K562 (cell line): ENCODE measurements at regions not wholly inside any gene's neighbourhood (a gene's known extent, or its start where the extent isn't known, plus 50 kb on each side); places are given as distances from the start of the nearest gene placed in this dataset.

Experiments used
- ATAC-seq: fragments of 200-7000 bp; cut with Tn5 transposase; 3 replicates; pipeline ENCODE4 v1.9.1; 2020; ENCODE audit warnings: moderate library complexity
- BruUV-seq: library from RNA; stranded (reverse); fragments of 400-500 nt; replicated peaks from 2 replicates; lab custom pipeline; 2021; lab: Mats Ljungman, UMichigan
- CTCF ChIA-PET: fragments of 300-600 bp; formaldehyde crosslinking; extraction: SDS; loops from one replicate; lab custom pipeline; 2021; ENCODE audit warnings: low intra/inter-chr PET ratio; lab: Yijun Ruan, JAX
- POLR2A ChIA-PET: fragments of 300-600, 350-650 bp; sonication (Branson Sonifier 250); formaldehyde crosslinking; extraction: SDS; loops from one replicate; lab custom pipeline; 2021; ENCODE audit warnings: antibody characterized with exemption, inconsistent platforms; lab: Yijun Ruan, JAX
- DNase-seq, 4 experiments: peaks; one replicate each; pipeline versions ENCODE4 v3.0.0 to v3.0.0-alpha.2; 2011 to 2018; ENCODE audit warnings: low spot score in 3 of 4, mixed read lengths in 3 of 4; ENCODE audit errors: extremely low read depth in 1 of 4
- FAIRE-seq: peaks from 2 replicates; lab custom pipeline; 2011; peaks lifted over from hg19 to GRCh38; lab: Jason Lieb, UNC
- H2AFZ ChIP-seq: 2 replicates; pipeline ENCODE4 v1.6.0; 2011; ENCODE audit warnings: low read depth, low read length, control low read depth, inconsistent platforms
- H3K27ac ChIP-seq: fragments of 200-600 bp; 3 replicates; pipeline ENCODE4 v1.8.0; 2011; ENCODE audit warnings: low read depth, mild to moderate bottlenecking, control low read depth, inconsistent platforms, low read length, moderate library complexity, mixed read lengths; ENCODE audit errors: extremely low read depth
- H3K27me3 ChIP-seq, 2 experiments: fragments of 300-600 bp in 1 of 2; 2 replicates in 1 of 2; 3 replicates in 1 of 2; pipeline versions ENCODE4 v1.6.0 to v1.8.0; 2011; ENCODE audit warnings: inconsistent platforms in 2 of 2, low read length in 2 of 2, mild to moderate bottlenecking in 1 of 2, mixed read lengths in 1 of 2, moderate library complexity in 1 of 2; ENCODE audit not compliant: control insufficient read depth in 2 of 2, insufficient read depth in 2 of 2
- H3K36me3 ChIP-seq: fragments of 300-600 bp; 3 replicates; pipeline ENCODE4 v1.8.0; 2011; ENCODE audit warnings: mild to moderate bottlenecking, low read length, inconsistent platforms; ENCODE audit not compliant: control insufficient read depth, insufficient read depth
- H3K4me1 ChIP-seq, 2 experiments: fragments of 200-600 bp in 1 of 2; replicated peaks in 1 of 2; 2 replicates in 1 of 2; 3 replicates in 1 of 2; pipeline versions ENCODE4 v1.5.1 to v1.8.0; 2011; ENCODE audit warnings: inconsistent platforms in 2 of 2, low read length in 2 of 2, mild to moderate bottlenecking in 1 of 2, mixed read lengths in 1 of 2, moderate library complexity in 1 of 2; ENCODE audit not compliant: control insufficient read depth in 2 of 2, insufficient read depth in 2 of 2
- H3K4me2 ChIP-seq: 2 replicates; pipeline ENCODE4 v1.6.1; 2011; ENCODE audit warnings: low read length, control low read depth, inconsistent platforms, mixed read lengths; ENCODE audit not compliant: insufficient read depth
- H3K4me3 ChIP-seq: fragments of 200-600 bp; sonication (generic), shearing (Covaris generic); 2 replicates; pipeline ENCODE4 v1.5.1; 2016; ENCODE audit warnings: control low read depth, inconsistent platforms
- H3K79me2 ChIP-seq: fragments of 200-600 bp; 3 replicates; pipeline ENCODE4 v1.8.0; 2011; ENCODE audit warnings: low read length, inconsistent platforms; ENCODE audit not compliant: control insufficient read depth, insufficient read depth
- H3K9ac ChIP-seq, 2 experiments: 2 replicates each; pipeline versions ENCODE4 v1.6.0 to v1.6.1; 2011; ENCODE audit warnings: low read depth in 2 of 2, low read length in 2 of 2, control low read depth in 1 of 2, inconsistent platforms in 1 of 2, mild to moderate bottlenecking in 1 of 2, mixed read lengths in 1 of 2; ENCODE audit not compliant: insufficient read depth in 1 of 2
- H3K9me1 ChIP-seq: one replicate; pipeline ENCODE4 v1.6.0; 2011; ENCODE audit warnings: inconsistent platforms, mild to moderate bottlenecking, low read length, moderate library complexity; ENCODE audit not compliant: control insufficient read depth, insufficient read depth
- H3K9me3 ChIP-seq: replicated peaks from 2 replicates; pipeline ENCODE4 v1.5.1; 2011; ENCODE audit warnings: low read depth, low read length, inconsistent platforms; ENCODE audit not compliant: control insufficient read depth, insufficient read depth
- H4K20me1 ChIP-seq: replicated peaks from 2 replicates; pipeline ENCODE4 v1.6.1; 2011; ENCODE audit warnings: low read length, inconsistent platforms, mixed read lengths; ENCODE audit not compliant: control insufficient read depth, insufficient read depth
- HNRNPH1 ChIP-seq: fragments of 200-400 bp; formaldehyde crosslinking; optimal IDR thresholded peaks from 2 replicates; pipeline ENCODE3; 2017; ENCODE audit warnings: low read depth, mild to moderate bottlenecking, low read length, moderate library complexity
- NCOA1 ChIP-seq: fragments of 450-650 bp; IDR thresholded peaks from 2 replicates; pipeline ENCODE4 v1.6.1; 2016; ENCODE audit warnings: low read depth
- RBFOX2 ChIP-seq: fragments of 200-400 bp; formaldehyde crosslinking; IDR thresholded peaks from 2 replicates; pipeline ENCODE4 v1.6.1; 2017; ENCODE audit warnings: low read depth, mild to moderate bottlenecking, low read length, moderate library complexity
- RFX7 ChIP-seq: fragments of 250-450 bp; sonication (Bioruptor Pico); IDR thresholded peaks from 2 replicates; pipeline ENCODE4 v1.5.1; 2021; ENCODE audit warnings: mild to moderate bottlenecking
- RREB1 ChIP-seq: fragments of 250-450 bp; sonication (Bioruptor Pico); IDR thresholded peaks from 2 replicates; pipeline ENCODE4 v1.4.0; 2020
- TSHZ1 ChIP-seq: fragments of 250-450 bp; sonication (Bioruptor Pico); IDR thresholded peaks from 2 replicates; pipeline ENCODE4 v1.4.0; 2020; ENCODE audit warnings: mild to moderate bottlenecking, moderate library complexity
- VEZF1 ChIP-seq: fragments of 200-800 bp; sonication (Bioruptor generic); IDR thresholded peaks from 2 replicates; pipeline ENCODE4 v1.6.1; 2017; ENCODE audit warnings: missing genetic modification characterization, missing compliant biosample characterization
- ZNF280A ChIP-seq: fragments of 450-650 bp; IDR thresholded peaks from 2 replicates; pipeline ENCODE4 v1.6.1; 2018; ENCODE audit warnings: mild to moderate bottlenecking, low read depth; ENCODE audit not compliant: partially characterized antibody
- ZNF384 ChIP-seq: IDR thresholded peaks from 2 replicates; pipeline ENCODE4 v1.6.1; 2012; ENCODE audit warnings: low read depth, low read length, improper control_type of control experiment
- ZNF507 ChIP-seq: conservative IDR thresholded peaks from 2 replicates; pipeline ENCODE4 v1.6.1; 2017; ENCODE audit warnings: missing genetic modification characterization, missing compliant biosample characterization
- ZNF76 ChIP-seq: fragments of 250-450 bp; sonication (Bioruptor Pico); IDR thresholded peaks from 2 replicates; pipeline ENCODE4 v1.4.0; 2020; ENCODE audit warnings: mild to moderate bottlenecking, moderate library complexity, borderline replicate concordance
- WGBS: fragments of 100-300 bp; shearing (Covaris generic); methylation state at CpG from one replicate; pipeline ENCODE4 v1.1.6; 2016; ENCODE audit warnings: low coverage, mixed read lengths; ENCODE audit not compliant: insufficient coverage; ENCODE audit errors: missing lambda C conversion rate; 5-methylcytosine and 5-hydroxymethylcytosine counted together
- in situ Hi-C: fragments of 300-500 bp; cut with MboI; formaldehyde crosslinking; loops from 4 replicates; pipeline ENCODE4 v1.15.0; 2018; ENCODE audit warnings: inconsistent platforms, mixed read lengths
- intact Hi-C: fragments of 100-400 bp; cut with micrococcal nuclease; formaldehyde crosslinking; loops from 2 replicates; pipeline ENCODE4 v1.14.2; 2022

- peaks cover 0 to 7% of the 10 kb centered on the region in 2 experiments; a peak in 2 of 5 replicates for H3K27me3 ChIP-seq
- 0% methylated on average over 7 of the region's 7 CpGs for WGBS
- ChIA-PET POLR2A (no interaction called here), CTCF (no interaction called here)
- H3K9ac ChIP-seq: no peak overlapping the region
- no peaks in the 10 kb centered on the region; the same call in 1 of the 2 replicates for H4K20me1 ChIP-seq
- in situ Hi-C loops: no loop called here
- DNase-seq: no peak
- no peaks in the 10 kb centered on the region for H3K4me1 ChIP-seq
- H3K9me3 ChIP-seq: no peaks in the 10 kb centered on the region
- no peak for FAIRE-seq
- ATAC-seq: no peak
- H3K79me2 ChIP-seq: no peaks in the 10 kb centered on the region
- no peak overlapping the region for H3K4me2 ChIP-seq
- H3K36me3 ChIP-seq: no peaks in the 10 kb centered on the region
- H3K27ac ChIP-seq: no peak overlapping the region
- no peaks in the 10 kb centered on the region for H3K9me1 ChIP-seq
- intact Hi-C loops: no loop called here
- H3K4me3 ChIP-seq: no peak overlapping the region
- H2AFZ ChIP-seq: no peak overlapping the region
- no TSS peak for BruUV-seq
- no peak for TF ChIP-seq HNRNPH1
- no peak for TF ChIP-seq RBFOX2
- TF ChIP-seq RFX7 (CRISPR knock-in tag): no peak
- TF ChIP-seq TSHZ1 (CRISPR knock-in tag): no peak
- TF ChIP-seq RREB1: no peak
- TF ChIP-seq VEZF1 (CRISPR knock-in tag): no peak
- no peak for TF ChIP-seq NCOA1
- no peak for TF ChIP-seq ZNF76 (CRISPR knock-in tag)
- no peak for TF ChIP-seq ZNF280A
- no peak for TF ChIP-seq ZNF384
- no peak for TF ChIP-seq ZNF507 (tag)
Observed at GRCh38 chr13:111598747-111599146, 278.3 kb downstream of the TEX29 start.
